K562 (cell line): ENCODE measurements at regions not wholly inside any gene's neighbourhood (a gene's known extent, or its start where the extent isn't known, plus 50 kb on each side); places are given as distances from the start of the nearest gene placed in this dataset.
A peak's percentile ranks its signal among the peaks of the same experiment; 100 is the strongest.

Experiments
- ATAC-seq: fragments of 200-7000 bp; cut with Tn5 transposase; 3 replicates; pipeline ENCODE4 v1.9.1; 2020; ENCODE audit warnings: moderate library complexity
- BruUV-seq: library from RNA; stranded (reverse); fragments of 400-500 nt; replicated peaks from 2 replicates; lab custom pipeline; 2021; lab: Mats Ljungman, UMichigan
- CTCF ChIA-PET: fragments of 300-600 bp; formaldehyde crosslinking; extraction: SDS; loops from one replicate; lab custom pipeline; 2021; ENCODE audit warnings: low intra/inter-chr PET ratio; lab: Yijun Ruan, JAX
- POLR2A ChIA-PET: fragments of 300-600, 350-650 bp; sonication (Branson Sonifier 250); formaldehyde crosslinking; extraction: SDS; loops from one replicate; lab custom pipeline; 2021; ENCODE audit warnings: antibody characterized with exemption, inconsistent platforms; lab: Yijun Ruan, JAX
- DNase-seq, 4 experiments: peaks; one replicate each; pipeline versions ENCODE4 v3.0.0 to v3.0.0-alpha.2; 2011 to 2018; ENCODE audit warnings: low spot score in 3 of 4, mixed read lengths in 3 of 4; ENCODE audit errors: extremely low read depth in 1 of 4
- FAIRE-seq: peaks from 2 replicates; lab custom pipeline; 2011; peaks lifted over from hg19 to GRCh38; lab: Jason Lieb, UNC
- H2AFZ ChIP-seq: 2 replicates; pipeline ENCODE4 v1.6.0; 2011; ENCODE audit warnings: low read depth, low read length, control low read depth, inconsistent platforms
- H3K27ac ChIP-seq: fragments of 200-600 bp; 3 replicates; pipeline ENCODE4 v1.8.0; 2011; ENCODE audit warnings: low read depth, mild to moderate bottlenecking, control low read depth, inconsistent platforms, low read length, moderate library complexity, mixed read lengths; ENCODE audit errors: extremely low read depth
- H3K27me3 ChIP-seq, 2 experiments: fragments of 300-600 bp in 1 of 2; 2 replicates in 1 of 2; 3 replicates in 1 of 2; pipeline versions ENCODE4 v1.6.0 to v1.8.0; 2011; ENCODE audit warnings: inconsistent platforms in 2 of 2, low read length in 2 of 2, mild to moderate bottlenecking in 1 of 2, mixed read lengths in 1 of 2, moderate library complexity in 1 of 2; ENCODE audit not compliant: control insufficient read depth in 2 of 2, insufficient read depth in 2 of 2
- H3K36me3 ChIP-seq: fragments of 300-600 bp; 3 replicates; pipeline ENCODE4 v1.8.0; 2011; ENCODE audit warnings: mild to moderate bottlenecking, low read length, inconsistent platforms; ENCODE audit not compliant: control insufficient read depth, insufficient read depth
- H3K4me1 ChIP-seq, 2 experiments: fragments of 200-600 bp in 1 of 2; replicated peaks in 1 of 2; 2 replicates in 1 of 2; 3 replicates in 1 of 2; pipeline versions ENCODE4 v1.5.1 to v1.8.0; 2011; ENCODE audit warnings: inconsistent platforms in 2 of 2, low read length in 2 of 2, mild to moderate bottlenecking in 1 of 2, mixed read lengths in 1 of 2, moderate library complexity in 1 of 2; ENCODE audit not compliant: control insufficient read depth in 2 of 2, insufficient read depth in 2 of 2
- H3K4me2 ChIP-seq: 2 replicates; pipeline ENCODE4 v1.6.1; 2011; ENCODE audit warnings: low read length, control low read depth, inconsistent platforms, mixed read lengths; ENCODE audit not compliant: insufficient read depth
- H3K4me3 ChIP-seq: fragments of 200-600 bp; sonication (generic), shearing (Covaris generic); 2 replicates; pipeline ENCODE4 v1.5.1; 2016; ENCODE audit warnings: control low read depth, inconsistent platforms
- H3K79me2 ChIP-seq: fragments of 200-600 bp; 3 replicates; pipeline ENCODE4 v1.8.0; 2011; ENCODE audit warnings: low read length, inconsistent platforms; ENCODE audit not compliant: control insufficient read depth, insufficient read depth
- H3K9ac ChIP-seq, 2 experiments: 2 replicates each; pipeline versions ENCODE4 v1.6.0 to v1.6.1; 2011; ENCODE audit warnings: low read depth in 2 of 2, low read length in 2 of 2, control low read depth in 1 of 2, inconsistent platforms in 1 of 2, mild to moderate bottlenecking in 1 of 2, mixed read lengths in 1 of 2; ENCODE audit not compliant: insufficient read depth in 1 of 2
- H3K9me1 ChIP-seq: one replicate; pipeline ENCODE4 v1.6.0; 2011; ENCODE audit warnings: inconsistent platforms, mild to moderate bottlenecking, low read length, moderate library complexity; ENCODE audit not compliant: control insufficient read depth, insufficient read depth
- H3K9me3 ChIP-seq: replicated peaks from 2 replicates; pipeline ENCODE4 v1.5.1; 2011; ENCODE audit warnings: low read depth, low read length, inconsistent platforms; ENCODE audit not compliant: control insufficient read depth, insufficient read depth
- H4K20me1 ChIP-seq: replicated peaks from 2 replicates; pipeline ENCODE4 v1.6.1; 2011; ENCODE audit warnings: low read length, inconsistent platforms, mixed read lengths; ENCODE audit not compliant: control insufficient read depth, insufficient read depth
- CTCF ChIP-seq, 3 experiments: IDR thresholded peaks in 2 of 3; conservative IDR thresholded peaks in 1 of 3; 2 replicates each; pipeline ENCODE4 v1.5.1; 2011 to 2012; ENCODE audit warnings: low read length in 3 of 3, mild to moderate bottlenecking in 3 of 3, control low read depth in 2 of 3, improper control_type of control experiment in 1 of 3, inconsistent platforms in 1 of 3, low read depth in 1 of 3, mixed read lengths in 1 of 3, moderate library complexity in 1 of 3; ENCODE audit not compliant: insufficient read depth in 2 of 3
- FOSL1 ChIP-seq: fragments of 200-800 bp; sonication (Bioruptor generic); conservative IDR thresholded peaks from 2 replicates; pipeline ENCODE4 v1.6.1; 2016; ENCODE audit warnings: missing genetic modification characterization, missing compliant biosample characterization
- WGBS: fragments of 100-300 bp; shearing (Covaris generic); methylation state at CpG from one replicate; pipeline ENCODE4 v1.1.6; 2016; ENCODE audit warnings: low coverage, mixed read lengths; ENCODE audit not compliant: insufficient coverage; ENCODE audit errors: missing lambda C conversion rate; 5-methylcytosine and 5-hydroxymethylcytosine counted together
- in situ Hi-C: fragments of 300-500 bp; cut with MboI; formaldehyde crosslinking; loops from 4 replicates; pipeline ENCODE4 v1.15.0; 2018; ENCODE audit warnings: inconsistent platforms, mixed read lengths
- intact Hi-C: fragments of 100-400 bp; cut with micrococcal nuclease; formaldehyde crosslinking; loops from 2 replicates; pipeline ENCODE4 v1.14.2; 2022

- Histone ChIP-seq H2AFZ (no peak overlapping the region), H3K27ac (no peak overlapping the region), H3K9ac (no peak overlapping the region), H3K27me3 (peaks cover 3 to 6% of the 10 kb centered on the region in 2 experiments; a peak in 2 of 5 replicates), H3K36me3 (no peaks in the 10 kb centered on the region), H3K9me3 (no peaks in the 10 kb centered on the region), H3K4me2 (no peak overlapping the region), H4K20me1 (no peaks in the 10 kb centered on the region), H3K9me1 (no peaks in the 10 kb centered on the region), H3K4me1 (peaks cover 0 to 6% of the 10 kb centered on the region in 2 experiments; a peak in 1 of 5 replicates), H3K79me2 (no peaks in the 10 kb centered on the region), H3K4me3 (no peak overlapping the region)
- in situ Hi-C loops (no loop called here), intact Hi-C loops (no loop called here)
- DNase-seq (no peak), ATAC-seq (no peak), FAIRE-seq (no peak)
- CTCF ChIA-PET = no interaction called here
- no TSS peak for BruUV-seq
- TF ChIP-seq CTCF (IDR thresholded peaks at IDR 0.05 in 2 of 3, conservative IDR thresholded peaks at IDR 0.05 in 1 of 3; ENCODE audit: insufficient read depth in 2 of 3, low read depth in 1 of 3, low read length in 3 of 3) = no peak
- 0 out of 2 replicates have a peak, but pooled peaks have one; percentile 16 for TF ChIP-seq FOSL1 (tag)
- POLR2A ChIA-PET = interaction anchor here (0.6 kb wide), 2 partner anchors 30 to 131 kb away, joined by 3 to 4 read pairs; no protein-coding TSS in a partner anchor
- WGBS = 33% methylated on average over 5 of the region's 5 CpGs
These were observed 55.5 kb downstream of the PRR15 start for GRCh38 chr7:29619111-29619510.
